Fibroblast of skin of left quadriceps (primary cell): ENCODE measurements at regions not wholly inside any gene's neighbourhood (a gene's known extent, or its start where the extent isn't known, plus 50 kb on each side); places are given as distances from the start of the nearest gene placed in this dataset.
A peak's percentile ranks its signal among the peaks of the same experiment; 100 is the strongest.
"Not testable (repeated sequence)": the region's sequence is repeated elsewhere in the genome, so short reads cannot be mapped to it uniquely, and the experiment has no call there.

Experiments used
- DNase-seq, 2 experiments: peaks; one replicate each; pipeline ENCODE4 v3.0.0-alpha.2; 2013; ENCODE audit warnings: low read depth in 2 of 2

DNA sequence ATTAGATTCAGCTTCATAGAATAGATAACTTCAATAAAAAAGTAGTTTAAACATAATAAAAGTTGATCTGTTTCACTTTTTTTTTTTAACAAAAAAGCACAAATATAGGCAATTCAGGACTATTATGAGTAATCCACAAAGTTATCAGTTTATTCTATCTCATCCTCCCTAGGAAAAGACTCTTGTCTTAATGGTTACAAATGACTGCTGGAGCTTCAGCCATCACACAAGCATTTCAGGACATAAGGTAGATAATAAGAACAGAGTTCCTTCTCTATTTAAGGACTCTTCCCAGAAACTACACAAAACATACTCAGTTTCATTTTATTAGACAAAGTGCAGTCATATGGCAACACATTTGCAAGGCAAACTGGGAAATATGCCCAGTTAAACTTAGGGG, 357.6 kb upstream of the SETBP1 start:
- DNase-seq, result no peak

GRCh38 chr18:44324361-44324760, 356.3 kb upstream of the SETBP1 start:
- no peak for DNase-seq

DNA sequence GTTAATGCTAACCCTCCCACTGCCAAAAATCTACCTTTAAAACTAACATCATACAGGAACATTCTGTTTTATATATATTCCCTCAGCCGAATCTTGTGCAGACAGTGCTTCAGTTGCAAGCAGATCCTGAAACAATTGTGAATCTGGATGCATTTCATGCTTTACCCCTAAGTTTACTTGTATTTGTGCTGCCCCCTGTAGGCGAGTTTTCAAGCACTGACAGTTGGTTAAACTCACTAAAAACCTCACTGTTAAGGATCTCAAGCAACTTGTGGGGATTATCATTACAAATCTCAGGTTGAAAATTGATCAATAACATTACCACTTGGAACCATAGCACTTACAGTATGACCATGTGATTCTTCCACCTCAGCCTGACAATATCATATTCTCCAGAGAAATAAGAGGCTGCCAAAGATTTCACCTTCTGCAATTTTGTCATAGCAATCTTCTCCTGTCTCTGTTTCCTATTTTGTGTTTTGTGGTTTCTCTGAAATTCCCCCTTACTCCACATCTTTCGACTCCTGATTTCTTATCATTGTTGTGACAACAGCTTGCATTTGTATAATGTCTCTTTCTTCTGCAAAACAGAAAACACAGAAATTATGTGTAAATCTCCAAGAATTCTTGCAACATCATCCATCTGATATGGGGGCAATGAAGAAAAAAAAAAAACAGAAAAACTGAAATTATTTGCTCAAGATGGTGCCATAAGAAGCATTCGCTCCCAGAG, 354.6 kb upstream of the SETBP1 start:
- DNase-seq, result peak; percentile 42 to 53

DNA sequence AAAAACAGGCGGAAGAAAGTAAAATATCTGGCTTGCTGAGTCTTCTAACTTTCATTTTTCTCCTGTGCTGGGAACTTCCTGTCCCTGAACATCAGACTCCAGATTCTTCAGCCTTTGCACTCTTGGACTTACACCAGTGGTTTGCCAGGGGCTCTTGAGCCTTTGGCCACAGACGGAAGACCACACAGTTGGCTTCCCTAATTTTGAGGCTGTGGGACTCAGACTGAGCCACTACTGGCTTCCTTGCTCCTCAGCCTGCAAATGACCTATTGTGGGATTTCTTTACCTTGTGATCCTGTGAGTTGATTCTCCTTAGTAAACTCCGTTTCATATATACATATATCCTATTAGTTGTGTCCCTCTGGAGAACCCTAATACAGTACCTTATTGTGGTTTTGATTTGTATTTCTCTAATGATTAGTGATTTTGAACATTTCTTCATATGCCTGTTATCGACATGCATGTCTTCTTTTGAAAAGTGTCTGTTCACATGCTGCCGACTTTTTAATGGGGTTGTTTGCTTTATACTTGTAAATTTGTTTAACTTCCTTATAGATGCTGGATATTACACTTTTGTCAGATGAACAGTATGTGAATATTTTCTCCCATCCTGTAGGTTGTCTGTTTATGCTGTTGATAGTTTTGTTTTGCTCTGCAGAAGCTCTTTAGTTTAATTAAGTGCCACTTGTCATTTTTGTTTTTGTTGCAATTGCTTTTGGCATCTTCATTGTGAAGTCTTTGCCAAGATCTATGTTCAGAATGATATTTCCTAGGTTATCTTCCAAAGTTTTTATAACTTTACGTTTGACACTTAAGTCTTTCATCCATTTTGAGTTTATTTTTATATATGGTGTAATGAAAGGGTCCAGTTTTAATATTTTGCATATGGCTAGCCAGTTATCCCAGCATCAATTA, 348.8 kb upstream of the SETBP1 start:
- no peak for DNase-seq

DNA sequence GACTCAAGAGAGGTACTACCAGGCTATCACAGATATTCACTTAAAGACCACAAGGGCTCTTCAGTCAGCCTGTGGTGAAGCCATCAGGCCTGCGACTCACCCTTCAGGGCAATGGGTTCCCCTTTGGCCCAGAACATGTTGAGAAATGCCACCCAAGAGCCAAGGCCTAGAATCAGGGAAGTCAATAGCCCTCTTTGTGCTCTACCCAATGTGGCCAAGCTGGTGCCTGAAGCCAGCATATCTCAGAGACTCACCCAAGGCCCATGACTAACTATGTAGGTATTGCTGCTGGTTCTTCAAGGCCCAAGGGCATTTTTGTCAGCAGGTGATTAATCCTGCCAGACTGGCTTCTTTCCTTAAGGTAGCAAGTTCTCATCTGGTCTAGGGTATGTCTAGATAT, 338.9 kb upstream of the SETBP1 start:
- no peak for DNase-seq

- no peak for DNase-seq
Measured at GRCh38 chr18:44342162-44342561, 338.5 kb upstream of the SETBP1 start.

- no peak for DNase-seq
Measured at GRCh38 chr18:44342946-44343345, 337.7 kb upstream of the SETBP1 start.

GRCh38 chr18:44343570-44343969, 337.1 kb upstream of the SETBP1 start:
- no peak for DNase-seq

DNA sequence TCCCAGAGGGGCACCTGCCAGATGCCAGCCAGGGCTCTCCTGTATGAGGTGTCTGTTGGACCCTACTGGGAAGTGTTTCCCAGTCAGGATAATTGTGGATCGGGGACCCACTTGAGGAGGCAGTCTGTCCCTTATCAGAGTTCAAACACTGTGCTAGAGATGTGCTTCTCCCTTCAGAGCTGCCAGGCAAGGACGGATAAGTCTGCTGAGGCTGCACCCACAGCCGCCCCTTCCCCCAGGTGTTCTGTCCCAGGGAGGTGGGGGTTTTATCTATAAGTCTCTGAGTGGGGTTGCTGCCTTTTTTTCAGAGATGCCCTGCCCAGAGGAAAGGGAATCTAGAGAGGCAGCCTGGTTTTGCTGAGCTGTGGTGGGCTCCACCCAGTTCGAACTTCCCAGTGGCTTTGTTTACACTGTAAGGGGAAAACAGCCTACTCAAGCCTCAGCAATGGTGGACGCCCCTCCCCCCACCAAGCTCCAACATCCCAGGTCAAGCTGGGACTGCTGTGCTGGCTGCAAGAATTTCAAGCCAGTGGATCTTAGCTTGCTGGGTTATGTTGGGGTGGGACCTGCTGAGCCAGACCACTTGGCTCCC, 324.0 kb upstream of the SETBP1 start:
- no peak for DNase-seq

- no peak for DNase-seq
Measured at GRCh38 chr18:44358402-44358801, 322.3 kb upstream of the SETBP1 start.

DNA sequence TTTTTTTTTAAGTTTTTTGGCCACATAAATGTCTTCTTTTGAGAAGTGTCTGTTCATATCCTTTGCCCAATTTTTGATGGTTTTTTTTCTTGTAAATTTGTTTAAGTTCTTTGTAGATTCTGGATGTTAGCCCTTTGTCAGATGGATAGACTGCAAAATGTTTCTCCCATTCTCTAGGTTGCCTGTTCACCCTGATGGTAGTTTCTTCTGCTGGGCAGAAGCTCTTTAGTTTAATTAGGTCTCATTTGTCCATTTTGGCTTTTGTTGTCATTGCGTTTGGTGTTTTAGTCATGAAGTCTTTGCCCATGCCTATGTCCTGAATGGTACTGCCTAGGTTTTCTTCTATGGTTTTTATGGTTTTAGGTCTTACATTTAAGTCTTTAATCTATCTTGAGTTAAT, 320.9 kb upstream of the SETBP1 start:
- DNase-seq, result not testable (repeated sequence)

- not testable (repeated sequence) for DNase-seq
Measured at GRCh38 chr18:44362213-44362612, 318.5 kb upstream of the SETBP1 start.

DNA sequence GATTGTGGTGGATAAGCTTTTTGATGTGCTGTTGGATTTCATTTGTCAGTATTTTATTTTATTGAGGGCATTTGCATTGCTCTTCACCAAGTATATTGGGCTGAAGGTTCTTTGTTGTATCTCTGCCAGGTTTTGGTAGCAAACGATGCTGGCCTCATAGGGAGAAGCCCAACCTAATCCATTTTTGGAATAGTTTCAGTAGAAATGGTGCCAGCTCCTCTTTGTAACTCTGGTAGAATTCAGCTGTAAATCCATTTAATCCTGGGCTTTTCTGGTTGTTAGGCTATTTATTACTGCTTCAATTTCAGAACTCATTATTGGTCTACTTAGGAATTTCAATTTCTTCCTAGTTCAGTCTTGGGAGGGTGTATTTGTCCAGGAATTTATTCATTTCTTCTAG, 309.8 kb upstream of the SETBP1 start:
- no peak for DNase-seq

GRCh38 chr18:44374966-44375365, 305.7 kb upstream of the SETBP1 start:
- no peak for DNase-seq

DNA sequence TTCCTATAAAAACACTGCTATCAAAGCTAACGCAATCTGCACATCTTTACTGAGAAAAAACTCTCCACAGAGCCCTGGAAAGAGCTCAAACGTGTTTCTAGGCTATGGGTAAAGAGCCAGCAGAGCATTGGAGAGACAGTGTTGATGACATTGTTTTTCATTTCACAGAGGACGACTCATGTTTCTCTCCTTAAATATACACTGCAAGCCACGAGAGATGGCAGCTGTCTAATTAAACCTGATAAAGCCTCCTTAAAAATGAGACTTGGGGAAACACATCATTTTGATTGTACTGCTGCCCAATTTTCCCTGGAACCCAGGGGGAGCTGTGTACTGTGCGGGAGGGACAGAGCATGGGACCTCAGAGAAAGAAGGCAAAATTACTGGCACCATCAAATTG, 294.3 kb upstream of the SETBP1 start:
- DNase-seq, result no peak

DNA sequence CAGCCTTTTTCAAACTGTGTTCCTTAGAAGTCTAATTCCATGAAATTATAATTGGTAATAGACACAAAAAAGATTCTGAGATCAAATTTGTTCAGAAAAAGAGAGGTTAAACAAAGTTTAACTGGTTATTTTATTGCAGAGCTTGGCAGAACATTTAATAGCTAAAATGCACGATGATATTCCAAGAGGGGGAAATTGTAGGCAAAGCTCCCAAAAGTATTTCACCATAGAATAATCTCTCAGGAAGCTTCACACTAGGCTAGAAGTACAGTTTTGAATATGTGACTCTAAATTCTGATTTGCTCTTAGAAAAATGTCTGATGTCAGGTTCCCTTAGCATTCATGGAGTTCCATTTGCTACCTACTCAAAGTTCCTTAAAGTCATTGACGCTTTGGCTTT, 292.4 kb upstream of the SETBP1 start:
- DNase-seq, result no peak

DNA sequence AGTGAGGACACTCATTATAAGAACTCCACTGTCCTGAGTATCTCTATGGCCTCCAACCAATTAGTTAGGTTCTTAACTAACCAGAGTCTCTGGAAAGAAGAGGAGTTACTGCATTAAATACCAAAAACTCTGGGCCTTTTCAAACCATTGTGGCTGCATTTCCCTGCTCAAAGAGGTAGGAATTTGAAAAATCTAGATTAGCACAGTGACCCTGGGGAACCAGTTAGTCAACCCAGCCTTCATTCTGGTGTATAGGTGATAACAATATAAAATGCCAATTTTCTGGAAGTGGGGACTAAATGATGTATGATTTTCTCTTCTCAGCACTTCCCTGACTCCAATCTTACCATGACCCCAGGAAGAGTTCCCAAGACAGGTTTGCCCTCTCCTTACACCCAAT, 287.8 kb upstream of the SETBP1 start:
- DNase-seq, result no peak

- DNase-seq, result no peak
Measured at GRCh38 chr18:44393406-44393805, 287.3 kb upstream of the SETBP1 start.

GRCh38 chr18:44396550-44396949, 284.1 kb upstream of the SETBP1 start:
- DNase-seq, result no peak

- DNase-seq, result no peak
Measured at GRCh38 chr18:44409071-44409470, 271.6 kb upstream of the SETBP1 start.

GRCh38 chr18:44409515-44409914, 271.2 kb upstream of the SETBP1 start:
- DNase-seq, result no peak

DNA sequence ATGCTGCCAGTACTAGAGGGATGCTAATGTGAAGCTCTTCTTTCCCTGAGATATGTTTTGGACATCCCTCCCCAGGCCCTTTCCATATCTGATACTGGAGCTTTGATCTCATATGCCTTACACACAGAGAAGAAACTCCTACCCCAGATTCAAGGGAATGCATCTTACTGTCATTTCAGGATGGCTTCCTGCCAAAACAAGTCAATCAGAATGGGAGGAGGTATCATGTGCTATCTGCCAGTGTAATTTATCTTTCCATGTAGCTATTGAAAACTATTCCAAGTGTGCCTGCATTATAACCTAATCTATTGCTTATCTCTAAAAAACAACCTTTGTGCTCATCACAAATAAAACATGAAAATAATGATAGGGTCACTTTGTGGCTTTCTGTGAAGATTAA, 269.9 kb upstream of the SETBP1 start:
- no peak for DNase-seq
